HEK293 (cell line): ENCODE measurements at regions not wholly inside any gene's neighbourhood (a gene's known extent, or its start where the extent isn't known, plus 50 kb on each side); places are given as distances from the start of the nearest gene placed in this dataset.

Source experiments
- CTCF ChIA-PET: fragments of 350-600 bp; formaldehyde crosslinking; extraction: SDS; loops from one replicate; lab custom pipeline; 2021; ENCODE audit warnings: antibody characterized with exemption; lab: Yijun Ruan, JAX
- POLR2A ChIA-PET: fragments of 300-600 bp; formaldehyde crosslinking; extraction: SDS; loops from one replicate; lab custom pipeline; 2020; ENCODE audit warnings: antibody characterized with exemption, inconsistent platforms; lab: Yijun Ruan, JAX
- H3K27ac ChIP-seq: fragments of 200-500 bp; sonication (Bioruptor generic); 2 replicates; pipeline ENCODE4 v1.5.1; 2014; ENCODE audit warnings: low read depth, low read length, control low read depth, inconsistent platforms; ENCODE audit errors: extremely low read depth
- H3K36me3 ChIP-seq, 2 experiments: fragments of 200-500 bp in 1 of 2; sonication (Bioruptor generic) in 1 of 2; 1 replicate in 1 of 2; 2 replicates in 1 of 2; pipeline ENCODE4 v1.5.1; 2014 to 2017; ENCODE audit warnings: inconsistent platforms in 2 of 2, low read length in 2 of 2; ENCODE audit not compliant: control insufficient read depth in 2 of 2, insufficient read depth in 1 of 2
- H3K4me1 ChIP-seq: fragments of 200-500 bp; sonication (Bioruptor generic); 2 replicates; pipeline ENCODE4 v1.5.1; 2014; ENCODE audit warnings: mild to moderate bottlenecking, low read length, inconsistent platforms; ENCODE audit not compliant: control insufficient read depth, insufficient read depth
- H3K4me3 ChIP-seq: 2 replicates; pipeline ENCODE4 v1.5.1; 2011; ENCODE audit warnings: low read depth, mild to moderate bottlenecking, control low read depth, low read length, moderate library complexity
- H3K9me3 ChIP-seq: fragments of 200-500 bp; sonication (Bioruptor generic); 2 replicates; pipeline ENCODE4 v1.5.1; 2014; ENCODE audit warnings: low read depth, low read length, inconsistent platforms; ENCODE audit not compliant: control insufficient read depth, insufficient read depth
- FEZF1 ChIP-seq: fragments of 450-650 bp; formaldehyde crosslinking; IDR thresholded peaks from 2 replicates; pipeline ENCODE4 v1.5.1; 2016; ENCODE audit warnings: missing biosample characterization, missing genetic modification characterization
- TCF7L2 ChIP-seq: IDR thresholded peaks from 2 replicates; pipeline ENCODE4 v1.6.1; 2011; ENCODE audit warnings: low read depth, mild to moderate bottlenecking, inconsistent platforms, low read length, moderate library complexity, borderline replicate concordance
- TRIM28 ChIP-seq: IDR thresholded peaks from 2 replicates; pipeline ENCODE4 v1.6.1; 2011; ENCODE audit warnings: low read length, control low read depth, borderline replicate concordance
- ZNF174 ChIP-seq: fragments of 450-650 bp; formaldehyde crosslinking; IDR thresholded peaks from 2 replicates; pipeline ENCODE4 v1.5.0; 2017; ENCODE audit warnings: missing biosample characterization, mild to moderate bottlenecking, missing genetic modification characterization
- ZNF292 ChIP-seq: fragments of 450-650 bp; formaldehyde crosslinking; IDR thresholded peaks from 2 replicates; pipeline ENCODE4 v1.5.1; 2016; ENCODE audit warnings: low read depth, missing biosample characterization, missing genetic modification characterization, borderline replicate concordance
- ZNF654 ChIP-seq: fragments of 450-650 bp; formaldehyde crosslinking; IDR thresholded peaks from 2 replicates; pipeline ENCODE4 v1.5.1; 2016; ENCODE audit warnings: low read depth, missing biosample characterization, missing genetic modification characterization
- ZNF677 ChIP-seq: fragments of 450-650 bp; IDR thresholded peaks from 2 replicates; pipeline ENCODE4 v1.5.0; 2018; ENCODE audit warnings: missing biosample characterization, mild to moderate bottlenecking, missing genetic modification characterization, moderate library complexity
- ZNF707 ChIP-seq: fragments of 450-650 bp; formaldehyde crosslinking; IDR thresholded peaks from 2 replicates; pipeline ENCODE4 v1.5.1; 2016; ENCODE audit warnings: missing biosample characterization, missing genetic modification characterization
- TF ChIP-seq, protein P1 (sequence below): fragments of 450-650 bp; formaldehyde crosslinking; IDR thresholded peaks from 2 replicates; pipeline ENCODE4 v1.5.1; 2016; ENCODE audit warnings: missing biosample characterization, missing genetic modification characterization
- TF ChIP-seq, protein P2 (sequence below): fragments of 450-650 bp; formaldehyde crosslinking; IDR thresholded peaks from 2 replicates; pipeline ENCODE4 v1.5.1; 2016; ENCODE audit warnings: missing biosample characterization, missing genetic modification characterization
- TF ChIP-seq, protein P3 (sequence below): fragments of 450-650 bp; formaldehyde crosslinking; IDR thresholded peaks from 2 replicates; pipeline ENCODE4 v1.5.1; 2017; ENCODE audit warnings: missing biosample characterization, missing genetic modification characterization
- TF ChIP-seq, protein P4 (sequence below): fragments of 450-650 bp; formaldehyde crosslinking; IDR thresholded peaks from 2 replicates; pipeline ENCODE4 v1.5.1; 2017; ENCODE audit warnings: missing biosample characterization, missing genetic modification characterization
- TF ChIP-seq, protein P5 (sequence below): fragments of 450-650 bp; formaldehyde crosslinking; IDR thresholded peaks from 2 replicates; pipeline ENCODE4 v1.5.1; 2016; ENCODE audit warnings: missing biosample characterization, missing genetic modification characterization, low read depth
- TF ChIP-seq, protein P6 (sequence below): fragments of 450-650 bp; formaldehyde crosslinking; IDR thresholded peaks from 2 replicates; pipeline ENCODE4 v1.5.1; 2016; ENCODE audit warnings: missing biosample characterization, missing genetic modification characterization, low read depth
- TF ChIP-seq, protein P7 (sequence below): fragments of 450-650 bp; formaldehyde crosslinking; IDR thresholded peaks from 2 replicates; pipeline ENCODE4 v1.5.1; 2017; ENCODE audit warnings: missing biosample characterization, missing genetic modification characterization

DNA sequence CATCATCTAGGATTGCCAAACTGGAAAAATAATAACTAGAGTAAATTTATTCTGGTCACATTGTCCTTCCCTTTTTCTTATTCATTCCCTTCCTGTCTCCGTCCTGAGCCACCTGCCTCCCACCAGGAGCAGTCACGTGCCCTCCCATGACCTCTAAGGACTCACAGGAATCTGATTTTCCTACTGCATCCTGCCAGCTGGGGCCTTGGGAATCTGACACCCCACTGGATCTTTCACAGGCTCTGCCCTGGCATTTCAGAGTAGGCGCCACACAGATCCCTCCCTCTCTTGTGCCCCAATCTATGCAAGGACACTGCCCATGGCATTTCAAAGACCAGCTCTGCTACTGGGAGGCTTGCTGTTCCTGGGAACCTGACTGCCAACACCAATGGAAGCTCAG is 520.5 kb downstream of the PPARGC1A start (continued):
- TF ChIP-seq ZNF292 (tag by site-specific recombination) (no peak), ZNF174 (tag by site-specific recombination) (no peak), TCF7L2 (no peak), ZNF707 (tag by site-specific recombination) (no peak), FEZF1 (no peak), TRIM28 (no peak), ZNF654 (tag by site-specific recombination) (no peak)
- TF ChIP-seq, protein P1, sequence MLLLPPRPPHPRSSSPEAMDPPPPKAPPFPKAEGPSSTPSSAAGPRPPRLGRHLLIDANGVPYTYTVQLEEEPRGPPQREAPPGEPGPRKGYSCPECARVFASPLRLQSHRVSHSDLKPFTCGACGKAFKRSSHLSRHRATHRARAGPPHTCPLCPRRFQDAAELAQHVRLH (tag by site-specific recombination) = no peak
- TF ChIP-seq, protein P2, sequence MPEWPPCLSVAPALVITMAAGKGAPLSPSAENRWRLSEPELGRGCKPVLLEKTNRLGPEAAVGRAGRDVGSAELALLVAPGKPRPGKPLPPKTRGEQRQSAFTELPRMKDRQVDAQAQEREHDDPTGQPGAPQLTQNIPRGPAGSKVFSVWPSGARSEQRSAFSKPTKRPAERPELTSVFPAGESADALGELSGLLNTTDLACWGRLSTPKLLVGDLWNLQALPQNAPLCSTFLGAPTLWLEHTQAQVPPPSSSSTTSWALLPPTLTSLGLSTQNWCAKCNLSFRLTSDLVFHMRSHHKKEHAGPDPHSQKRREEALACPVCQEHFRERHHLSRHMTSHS (tag by site-specific recombination) = no peak
- TF ChIP-seq, protein P3, sequence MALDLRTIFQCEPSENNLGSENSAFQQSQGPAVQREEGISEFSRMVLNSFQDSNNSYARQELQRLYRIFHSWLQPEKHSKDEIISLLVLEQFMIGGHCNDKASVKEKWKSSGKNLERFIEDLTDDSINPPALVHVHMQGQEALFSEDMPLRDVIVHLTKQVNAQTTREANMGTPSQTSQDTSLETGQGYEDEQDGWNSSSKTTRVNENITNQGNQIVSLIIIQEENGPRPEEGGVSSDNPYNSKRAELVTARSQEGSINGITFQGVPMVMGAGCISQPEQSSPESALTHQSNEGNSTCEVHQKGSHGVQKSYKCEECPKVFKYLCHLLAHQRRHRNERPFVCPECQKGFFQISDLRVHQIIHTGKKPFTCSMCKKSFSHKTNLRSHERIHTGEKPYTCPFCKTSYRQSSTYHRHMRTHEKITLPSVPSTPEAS (tag by site-specific recombination) = no peak

DNA sequence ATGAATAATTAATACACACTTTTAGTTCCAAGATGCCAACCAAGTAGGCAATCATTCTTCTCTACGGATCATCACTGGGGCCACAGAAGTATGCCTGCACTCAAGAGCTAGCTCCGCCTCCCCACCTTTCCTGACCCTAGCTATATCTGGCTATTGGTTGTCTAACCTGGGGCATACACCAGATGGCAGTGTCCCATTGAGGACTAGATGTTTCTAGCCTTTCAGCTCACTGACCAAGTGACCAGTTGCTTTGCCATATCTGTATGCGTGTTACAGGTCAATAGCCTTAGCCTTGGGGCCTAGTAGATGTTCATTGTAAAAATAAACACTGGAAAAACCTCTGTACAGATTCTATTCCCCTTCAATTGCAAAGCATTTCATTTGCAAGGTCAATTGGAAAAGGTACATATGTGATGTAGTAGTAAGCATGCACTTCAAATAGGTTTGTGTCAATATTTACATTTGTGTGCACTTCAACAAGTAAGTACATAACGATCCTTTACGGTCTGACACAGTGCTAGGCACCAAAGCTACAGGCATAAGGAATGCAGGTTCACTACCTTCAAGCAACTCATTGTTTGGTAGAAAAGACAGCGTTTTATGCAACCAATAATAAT is 521.7 kb downstream of the PPARGC1A start:
- ChIA-PET POLR2A (no interaction called here), CTCF (interaction anchor here (0.5 to 1.4 kb wide), 9 partner anchors 10 to 1047 kb away, joined by 3 to 5 read pairs (median 3); no protein-coding TSS in a partner anchor)

DNA sequence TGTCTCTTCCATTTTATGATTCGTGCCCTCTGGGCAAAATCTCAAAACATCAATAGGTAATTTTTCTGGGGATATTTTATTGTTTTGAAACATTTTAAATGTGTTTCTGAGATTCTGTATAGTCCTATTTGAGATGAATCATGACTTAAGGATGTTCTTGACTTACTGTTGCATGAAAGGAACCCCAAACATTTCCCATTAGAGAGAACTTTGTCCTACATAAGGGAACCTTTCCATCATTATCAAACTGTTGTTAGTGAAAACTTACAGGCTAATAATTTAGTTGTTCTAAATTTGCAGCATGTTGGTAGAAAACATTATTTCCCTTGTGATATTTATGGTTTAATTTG is 523.3 kb downstream of the PPARGC1A start:
- Histone ChIP-seq H3K36me3 (no peaks in the 10 kb centered on the region), H3K9me3 (no peaks in the 10 kb centered on the region), H3K4me1 (no peaks in the 10 kb centered on the region), H3K27ac (no peak overlapping the region), H3K4me3 (no peak overlapping the region)
- ChIA-PET POLR2A (no interaction called here), CTCF (interaction anchor here (1.0 kb wide), 1 partner anchor 23 kb away, joined by 3 read pairs; no protein-coding TSS in a partner anchor)
- TF ChIP-seq, protein P4, sequence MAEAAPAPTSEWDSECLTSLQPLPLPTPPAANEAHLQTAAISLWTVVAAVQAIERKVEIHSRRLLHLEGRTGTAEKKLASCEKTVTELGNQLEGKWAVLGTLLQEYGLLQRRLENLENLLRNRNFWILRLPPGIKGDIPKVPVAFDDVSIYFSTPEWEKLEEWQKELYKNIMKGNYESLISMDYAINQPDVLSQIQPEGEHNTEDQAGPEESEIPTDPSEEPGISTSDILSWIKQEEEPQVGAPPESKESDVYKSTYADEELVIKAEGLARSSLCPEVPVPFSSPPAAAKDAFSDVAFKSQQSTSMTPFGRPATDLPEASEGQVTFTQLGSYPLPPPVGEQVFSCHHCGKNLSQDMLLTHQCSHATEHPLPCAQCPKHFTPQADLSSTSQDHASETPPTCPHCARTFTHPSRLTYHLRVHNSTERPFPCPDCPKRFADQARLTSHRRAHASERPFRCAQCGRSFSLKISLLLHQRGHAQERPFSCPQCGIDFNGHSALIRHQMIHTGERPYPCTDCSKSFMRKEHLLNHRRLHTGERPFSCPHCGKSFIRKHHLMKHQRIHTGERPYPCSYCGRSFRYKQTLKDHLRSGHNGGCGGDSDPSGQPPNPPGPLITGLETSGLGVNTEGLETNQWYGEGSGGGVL = no peak
- TF ChIP-seq, protein P5, sequence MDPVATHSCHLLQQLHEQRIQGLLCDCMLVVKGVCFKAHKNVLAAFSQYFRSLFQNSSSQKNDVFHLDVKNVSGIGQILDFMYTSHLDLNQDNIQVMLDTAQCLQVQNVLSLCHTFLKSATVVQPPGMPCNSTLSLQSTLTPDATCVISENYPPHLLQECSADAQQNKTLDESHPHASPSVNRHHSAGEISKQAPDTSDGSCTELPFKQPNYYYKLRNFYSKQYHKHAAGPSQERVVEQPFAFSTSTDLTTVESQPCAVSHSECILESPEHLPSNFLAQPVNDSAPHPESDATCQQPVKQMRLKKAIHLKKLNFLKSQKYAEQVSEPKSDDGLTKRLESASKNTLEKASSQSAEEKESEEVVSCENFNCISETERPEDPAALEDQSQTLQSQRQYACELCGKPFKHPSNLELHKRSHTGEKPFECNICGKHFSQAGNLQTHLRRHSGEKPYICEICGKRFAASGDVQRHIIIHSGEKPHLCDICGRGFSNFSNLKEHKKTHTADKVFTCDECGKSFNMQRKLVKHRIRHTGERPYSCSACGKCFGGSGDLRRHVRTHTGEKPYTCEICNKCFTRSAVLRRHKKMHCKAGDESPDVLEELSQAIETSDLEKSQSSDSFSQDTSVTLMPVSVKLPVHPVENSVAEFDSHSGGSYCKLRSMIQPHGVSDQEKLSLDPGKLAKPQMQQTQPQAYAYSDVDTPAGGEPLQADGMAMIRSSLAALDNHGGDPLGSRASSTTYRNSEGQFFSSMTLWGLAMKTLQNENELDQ (tag by site-specific recombination) = no peak
- TF ChIP-seq, protein P6, sequence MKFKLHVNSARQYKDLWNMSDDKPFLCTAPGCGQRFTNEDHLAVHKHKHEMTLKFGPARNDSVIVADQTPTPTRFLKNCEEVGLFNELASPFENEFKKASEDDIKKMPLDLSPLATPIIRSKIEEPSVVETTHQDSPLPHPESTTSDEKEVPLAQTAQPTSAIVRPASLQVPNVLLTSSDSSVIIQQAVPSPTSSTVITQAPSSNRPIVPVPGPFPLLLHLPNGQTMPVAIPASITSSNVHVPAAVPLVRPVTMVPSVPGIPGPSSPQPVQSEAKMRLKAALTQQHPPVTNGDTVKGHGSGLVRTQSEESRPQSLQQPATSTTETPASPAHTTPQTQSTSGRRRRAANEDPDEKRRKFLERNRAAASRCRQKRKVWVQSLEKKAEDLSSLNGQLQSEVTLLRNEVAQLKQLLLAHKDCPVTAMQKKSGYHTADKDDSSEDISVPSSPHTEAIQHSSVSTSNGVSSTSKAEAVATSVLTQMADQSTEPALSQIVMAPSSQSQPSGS (tag by site-specific recombination) = no peak

More for the DNA sequence above, 521.7 kb downstream of the PPARGC1A start:
- H3K27ac ChIP-seq = no peak overlapping the region
- TF ChIP-seq ZNF677 = no peak
- TF ChIP-seq, protein P7, sequence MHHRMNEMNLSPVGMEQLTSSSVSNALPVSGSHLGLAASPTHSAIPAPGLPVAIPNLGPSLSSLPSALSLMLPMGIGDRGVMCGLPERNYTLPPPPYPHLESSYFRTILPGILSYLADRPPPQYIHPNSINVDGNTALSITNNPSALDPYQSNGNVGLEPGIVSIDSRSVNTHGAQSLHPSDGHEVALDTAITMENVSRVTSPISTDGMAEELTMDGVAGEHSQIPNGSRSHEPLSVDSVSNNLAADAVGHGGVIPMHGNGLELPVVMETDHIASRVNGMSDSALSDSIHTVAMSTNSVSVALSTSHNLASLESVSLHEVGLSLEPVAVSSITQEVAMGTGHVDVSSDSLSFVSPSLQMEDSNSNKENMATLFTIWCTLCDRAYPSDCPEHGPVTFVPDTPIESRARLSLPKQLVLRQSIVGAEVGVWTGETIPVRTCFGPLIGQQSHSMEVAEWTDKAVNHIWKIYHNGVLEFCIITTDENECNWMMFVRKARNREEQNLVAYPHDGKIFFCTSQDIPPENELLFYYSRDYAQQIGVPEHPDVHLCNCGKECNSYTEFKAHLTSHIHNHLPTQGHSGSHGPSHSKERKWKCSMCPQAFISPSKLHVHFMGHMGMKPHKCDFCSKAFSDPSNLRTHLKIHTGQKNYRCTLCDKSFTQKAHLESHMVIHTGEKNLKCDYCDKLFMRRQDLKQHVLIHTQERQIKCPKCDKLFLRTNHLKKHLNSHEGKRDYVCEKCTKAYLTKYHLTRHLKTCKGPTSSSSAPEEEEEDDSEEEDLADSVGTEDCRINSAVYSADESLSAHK (tag by site-specific recombination) = no peak
- TF ChIP-seq ZNF654 (tag by site-specific recombination) = peak; percentile 11; the same call in 1 of the 2 replicates
- TF ChIP-seq, all 188 proteins: peak for 1
- H3K4me3 ChIP-seq = no peak overlapping the region
- no peaks in the 10 kb centered on the region for H3K9me3 ChIP-seq
- no peaks in the 10 kb centered on the region for H3K36me3 ChIP-seq
- no peaks in the 10 kb centered on the region for H3K4me1 ChIP-seq
